RWPE2 (cell line): ENCODE measurements at regions not wholly inside any gene's neighbourhood (a gene's known extent, or its start where the extent isn't known, plus 50 kb on each side); places are given as distances from the start of the nearest gene placed in this dataset.
"Not testable (repeated sequence)": the region's sequence is repeated elsewhere in the genome, so short reads cannot be mapped to it uniquely, and the experiment has no call there.

Experiments used
- ATAC-seq: fragments of 200-7000 bp; cut with Tn5 transposase; 3 replicates; pipeline ENCODE4 v1.9.1; 2021; ENCODE audit warnings: low read depth
- DNase-seq: peaks from one replicate; pipeline ENCODE4 v3.0.0-alpha.2; 2020; ENCODE audit warnings: low spot score
- H3K27ac ChIP-seq: fragments of 450-650 bp; 2 replicates; pipeline ENCODE4 v1.5.1; 2017; ENCODE audit warnings: mild to moderate bottlenecking; ENCODE audit not compliant: poor library complexity, severe bottlenecking
- H3K27me3 ChIP-seq: fragments of 250-450 bp; sonication (Bioruptor Pico); 2 replicates; pipeline ENCODE4 v1.5.1; 2021; ENCODE audit warnings: mild to moderate bottlenecking, moderate library complexity; ENCODE audit not compliant: insufficient read depth, poor library complexity, severe bottlenecking
- H3K36me3 ChIP-seq: fragments of 250-450 bp; sonication (Bioruptor Pico); 2 replicates; pipeline ENCODE4 v1.5.1; 2020; ENCODE audit warnings: low read depth, mild to moderate bottlenecking, moderate library complexity
- H3K4me1 ChIP-seq: fragments of 250-450 bp; sonication (Bioruptor Pico); 2 replicates; pipeline ENCODE4 v1.5.1; 2021; ENCODE audit warnings: mild to moderate bottlenecking, moderate library complexity; ENCODE audit not compliant: insufficient read depth, poor library complexity, severe bottlenecking
- H3K4me3 ChIP-seq: fragments of 250-450 bp; sonication (Bioruptor Pico); 2 replicates; pipeline ENCODE4 v1.5.1; 2021; ENCODE audit warnings: mild to moderate bottlenecking, moderate library complexity; ENCODE audit not compliant: severe bottlenecking
- H3K9me3 ChIP-seq: fragments of 250-450 bp; sonication (Bioruptor Pico); 2 replicates; pipeline ENCODE4 v1.5.1; 2021; ENCODE audit warnings: mild to moderate bottlenecking, moderate library complexity; ENCODE audit not compliant: severe bottlenecking

GRCh38 chr16:33712308-33712707 lies 252.9 kb downstream of the TP53TG3F start:
- H3K9me3 ChIP-seq, result not testable (repeated sequence)

GRCh38 chr16:33712851-33713709 lies 253.7 kb downstream of the TP53TG3F start:
- H3K4me3 ChIP-seq, H3K36me3 ChIP-seq, ATAC-seq, H3K4me1 ChIP-seq, H3K27me3 ChIP-seq, H3K27ac ChIP-seq, H3K9me3 ChIP-seq: not testable (repeated sequence)
- DNase-seq, result peak; percentile 31

More at GRCh38 chr16:33712308-33712707, 252.9 kb downstream of the TP53TG3F start:
- not testable (repeated sequence) for H3K27me3 ChIP-seq, DNase-seq, H3K36me3 ChIP-seq, H3K4me3 ChIP-seq, H3K4me1 ChIP-seq, H3K27ac ChIP-seq, ATAC-seq

- ATAC-seq, H3K9me3 ChIP-seq, H3K27me3 ChIP-seq, H3K4me3 ChIP-seq, DNase-seq, H3K4me1 ChIP-seq, H3K27ac ChIP-seq, H3K36me3 ChIP-seq: not testable (repeated sequence)
Measured at GRCh38 chr16:33713710-33714538, 254.5 kb downstream of the TP53TG3F start.

GRCh38 chr16:33731167-33731566 lies 271.8 kb downstream of the TP53TG3F start:
- H3K27me3 ChIP-seq, H3K4me1 ChIP-seq, ATAC-seq, DNase-seq, H3K36me3 ChIP-seq, H3K4me3 ChIP-seq, H3K9me3 ChIP-seq, H3K27ac ChIP-seq: not testable (repeated sequence)

GRCh38 chr16:33734650-33735049 lies 275.2 kb downstream of the TP53TG3F start:
- H3K4me3 ChIP-seq, H3K27ac ChIP-seq, DNase-seq, H3K4me1 ChIP-seq, H3K9me3 ChIP-seq, H3K27me3 ChIP-seq, H3K36me3 ChIP-seq: not testable (repeated sequence)
- peak; percentile 21; the same call in 1 of the 3 replicates for ATAC-seq

GRCh38 chr16:33766869-33767765 lies 307.7 kb downstream of the TP53TG3F start:
- not testable (repeated sequence) for DNase-seq, H3K9me3 ChIP-seq, ATAC-seq, H3K4me1 ChIP-seq, H3K27ac ChIP-seq, H3K36me3 ChIP-seq, H3K27me3 ChIP-seq, H3K4me3 ChIP-seq

- not testable (repeated sequence) for H3K9me3 ChIP-seq, ATAC-seq, H3K36me3 ChIP-seq, H3K27me3 ChIP-seq, H3K27ac ChIP-seq, H3K4me1 ChIP-seq, DNase-seq, H3K4me3 ChIP-seq
Measured at GRCh38 chr16:33768710-33769109, 309.3 kb downstream of the TP53TG3F start.

GRCh38 chr16:33769180-33769846 lies 309.9 kb downstream of the TP53TG3F start:
- H3K27me3 ChIP-seq, H3K27ac ChIP-seq, H3K36me3 ChIP-seq, H3K9me3 ChIP-seq, DNase-seq, H3K4me3 ChIP-seq, H3K4me1 ChIP-seq, ATAC-seq: not testable (repeated sequence)

GRCh38 chr16:33770478-33770877 lies 311.1 kb downstream of the TP53TG3F start:
- not testable (repeated sequence) for H3K27ac ChIP-seq, ATAC-seq, H3K4me3 ChIP-seq, DNase-seq, H3K36me3 ChIP-seq, H3K4me1 ChIP-seq, H3K27me3 ChIP-seq, H3K9me3 ChIP-seq

- H3K9me3 ChIP-seq, DNase-seq, H3K4me1 ChIP-seq, ATAC-seq, H3K4me3 ChIP-seq, H3K27me3 ChIP-seq, H3K27ac ChIP-seq, H3K36me3 ChIP-seq: not testable (repeated sequence)
Measured at GRCh38 chr16:33771211-33771610, 311.8 kb downstream of the TP53TG3F start.
